ENCODE measurements at regions not wholly inside any gene's neighbourhood (a gene's known extent, or its start where the extent isn't known, plus 50 kb on each side); places are given as distances from the start of the nearest gene placed in this dataset.

- TF ChIP-seq POLR2A (IDR thresholded peaks at IDR 0.05) (no peak), CTCF (IDR thresholded peaks at IDR 0.05) (no peak)
Measured at GRCh38 chr7:26085771-26086170, 66.2 kb upstream of the NFE2L3 start.

Data from adrenal gland (tissue), 5 donors.